ENCODE measurements at regions not wholly inside any gene's neighbourhood (a gene's known extent, or its start where the extent isn't known, plus 50 kb on each side); places are given as distances from the start of the nearest gene placed in this dataset.

DNA sequence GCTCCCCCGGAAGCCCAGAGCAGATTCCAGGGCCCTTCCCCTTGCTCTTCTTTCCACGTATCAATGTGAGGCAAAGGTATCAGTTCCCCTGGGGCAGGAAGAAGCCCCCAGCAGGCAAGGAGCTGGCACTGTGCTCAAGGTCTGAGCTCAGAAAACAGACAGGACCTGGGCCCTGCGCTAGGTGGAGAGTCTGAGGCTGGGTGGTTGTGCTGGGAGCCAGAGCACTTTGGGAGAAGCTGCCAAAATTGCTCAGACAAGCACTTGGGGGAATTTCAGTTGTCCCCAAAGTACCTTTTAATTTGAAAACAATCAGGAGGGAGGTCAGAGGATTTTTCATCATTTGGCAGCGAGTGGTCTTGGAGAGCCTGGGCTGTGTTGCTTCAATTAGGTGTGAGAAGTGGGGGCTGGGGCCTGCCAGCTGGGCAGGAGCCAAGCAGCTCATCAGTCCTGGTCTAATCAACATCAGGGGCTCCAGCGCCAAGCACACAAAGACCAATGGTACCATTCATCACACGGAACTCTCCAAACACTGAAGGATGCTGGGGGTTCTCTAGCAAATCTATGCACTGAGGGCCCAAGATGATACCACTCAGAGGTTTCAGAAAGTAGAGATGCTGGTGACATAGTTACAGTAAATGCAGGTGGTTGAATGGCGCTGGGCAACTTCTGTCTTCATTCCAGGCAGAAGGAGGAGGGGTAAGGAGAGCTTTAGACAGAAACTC, 176.5 kb downstream of the SNX18 start:
- TF ChIP-seq, protein P1, sequence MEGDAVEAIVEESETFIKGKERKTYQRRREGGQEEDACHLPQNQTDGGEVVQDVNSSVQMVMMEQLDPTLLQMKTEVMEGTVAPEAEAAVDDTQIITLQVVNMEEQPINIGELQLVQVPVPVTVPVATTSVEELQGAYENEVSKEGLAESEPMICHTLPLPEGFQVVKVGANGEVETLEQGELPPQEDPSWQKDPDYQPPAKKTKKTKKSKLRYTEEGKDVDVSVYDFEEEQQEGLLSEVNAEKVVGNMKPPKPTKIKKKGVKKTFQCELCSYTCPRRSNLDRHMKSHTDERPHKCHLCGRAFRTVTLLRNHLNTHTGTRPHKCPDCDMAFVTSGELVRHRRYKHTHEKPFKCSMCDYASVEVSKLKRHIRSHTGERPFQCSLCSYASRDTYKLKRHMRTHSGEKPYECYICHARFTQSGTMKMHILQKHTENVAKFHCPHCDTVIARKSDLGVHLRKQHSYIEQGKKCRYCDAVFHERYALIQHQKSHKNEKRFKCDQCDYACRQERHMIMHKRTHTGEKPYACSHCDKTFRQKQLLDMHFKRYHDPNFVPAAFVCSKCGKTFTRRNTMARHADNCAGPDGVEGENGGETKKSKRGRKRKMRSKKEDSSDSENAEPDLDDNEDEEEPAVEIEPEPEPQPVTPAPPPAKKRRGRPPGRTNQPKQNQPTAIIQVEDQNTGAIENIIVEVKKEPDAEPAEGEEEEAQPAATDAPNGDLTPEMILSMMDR (IDR thresholded peaks at IDR 0.05; ENCODE audit: low read depth, low read length): no peak
- no peak for DNase-seq (ENCODE audit: extremely low read depth, low read depth)

DNA sequence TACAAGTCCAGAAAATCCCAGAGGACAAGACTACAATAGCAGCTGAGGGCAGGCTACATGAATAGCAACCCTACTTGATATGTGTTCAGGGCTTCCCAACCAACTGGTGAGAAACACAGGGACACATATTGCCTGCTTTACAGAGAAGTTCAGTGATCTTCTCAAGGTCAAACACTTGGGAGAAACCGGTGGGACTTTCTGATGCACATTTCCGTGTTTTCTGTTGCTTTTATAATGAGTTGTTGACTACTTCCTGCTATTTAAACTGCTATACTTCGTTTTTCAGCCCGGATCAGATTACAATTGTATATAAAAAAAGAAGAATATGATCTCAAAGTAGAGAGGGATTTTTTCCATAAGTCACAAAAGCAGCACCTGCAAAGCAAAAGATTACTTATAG, 175.1 kb downstream of the SNX18 start:
- DNase-seq (ENCODE audit: extremely low read depth, low read depth): no peak
- TF ChIP-seq, protein P1 (IDR thresholded peaks at IDR 0.05; ENCODE audit: low read depth, low read length): no peak

GRCh38 chr5:54691656-54692055, 174.1 kb downstream of the SNX18 start:
- TF ChIP-seq, protein P1 (IDR thresholded peaks at IDR 0.05; ENCODE audit: low read depth, low read length): no peak
- DNase-seq (ENCODE audit: extremely low read depth, low read depth): no peak

DNA sequence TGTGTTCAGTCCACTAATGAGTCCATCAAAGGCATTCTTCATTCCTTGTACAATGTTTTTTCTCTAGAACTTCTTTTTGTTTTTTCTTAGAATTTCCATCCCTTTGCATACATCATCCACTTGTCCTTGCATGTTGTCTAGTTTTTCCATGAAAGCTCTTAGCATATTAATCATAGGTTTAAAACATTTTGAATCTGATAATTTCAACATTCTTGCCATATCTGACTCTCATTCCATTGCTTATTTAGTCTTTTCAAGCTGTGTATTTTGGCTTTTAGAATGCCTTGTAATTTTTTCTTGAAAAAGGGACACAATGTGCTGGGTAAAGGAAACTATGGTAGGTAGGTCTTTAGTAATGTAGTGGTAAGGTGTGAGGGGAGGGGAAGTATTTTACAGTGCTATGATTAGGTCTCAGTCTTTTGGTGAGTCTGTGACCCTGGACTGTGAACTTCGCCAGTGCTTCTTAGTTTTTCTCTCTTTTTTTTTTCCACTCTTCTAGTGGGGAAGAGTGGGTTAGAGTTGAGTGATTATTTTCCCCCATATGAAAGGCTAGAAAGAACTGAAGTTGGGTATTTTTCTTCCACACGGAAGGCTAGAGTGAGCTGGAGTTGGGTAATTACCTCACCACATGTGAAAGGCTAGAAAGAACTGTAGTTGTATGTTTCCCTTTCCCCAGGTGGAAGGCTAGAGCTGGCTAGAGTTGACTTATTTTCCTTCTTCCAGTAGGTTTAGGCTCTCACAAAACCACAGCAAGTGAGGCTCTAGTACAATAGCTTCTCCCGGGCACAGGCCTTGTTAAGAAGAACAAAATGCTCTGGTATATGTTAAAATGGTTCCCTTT, 172.1 kb downstream of the SNX18 start:
- TF ChIP-seq, protein P1 (IDR thresholded peaks at IDR 0.05; ENCODE audit: low read depth, low read length): no peak
- DNase-seq (ENCODE audit: extremely low read depth, low read depth): no peak

- TF ChIP-seq, protein P1 (IDR thresholded peaks at IDR 0.05; ENCODE audit: low read depth, low read length): no peak
- DNase-seq (ENCODE audit: extremely low read depth, low read depth): no peak
These were observed 163.4 kb downstream of the SNX18 start for GRCh38 chr5:54680998-54681397.

DNA sequence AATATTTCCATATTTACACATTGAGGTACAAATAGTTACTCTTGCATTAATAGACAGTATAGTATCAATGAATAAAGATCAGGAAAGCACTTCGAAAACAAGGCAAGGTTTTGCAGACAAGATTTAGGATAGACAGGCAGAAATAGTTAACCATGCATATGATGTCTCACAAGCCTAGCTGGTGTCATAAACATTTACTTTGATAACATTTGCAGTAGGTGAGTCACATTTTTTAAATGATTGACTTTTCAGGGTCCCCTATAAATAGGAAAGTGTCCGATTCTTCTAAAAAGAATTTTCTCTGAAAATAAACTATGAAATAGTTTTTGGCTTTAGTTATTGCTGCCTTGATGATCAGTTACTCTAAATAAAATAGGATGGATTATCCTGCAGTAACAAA, 162.1 kb downstream of the SNX18 start:
- TF ChIP-seq, protein P1 (IDR thresholded peaks at IDR 0.05; ENCODE audit: low read depth, low read length): no peak
- no peak for DNase-seq (ENCODE audit: extremely low read depth, low read depth)

DNA sequence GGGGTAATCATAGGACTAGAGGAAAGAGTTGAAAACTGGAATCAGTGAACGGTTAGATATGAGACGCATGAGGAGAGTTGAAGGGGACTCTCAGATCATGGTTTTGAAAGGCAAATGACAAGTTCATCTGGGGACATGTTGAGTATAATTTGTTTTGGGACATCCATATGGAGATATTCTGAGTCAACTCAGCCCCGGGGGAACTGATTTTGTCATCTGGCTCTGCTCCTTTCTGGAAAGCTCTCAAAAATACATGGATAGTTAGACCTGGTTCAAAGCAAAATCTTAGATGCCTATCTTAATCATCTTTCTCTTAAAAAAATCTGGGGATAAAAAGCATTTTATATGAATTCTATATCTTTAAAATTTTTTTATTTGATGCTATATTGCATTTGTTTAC, 161.2 kb downstream of the SNX18 start:
- DNase-seq (ENCODE audit: extremely low read depth, low read depth): no peak
- TF ChIP-seq, protein P1 (IDR thresholded peaks at IDR 0.05; ENCODE audit: low read depth, low read length): no peak
